OCI-LY1 (cell line): ENCODE measurements at regions not wholly inside any gene's neighbourhood (a gene's known extent, or its start where the extent isn't known, plus 50 kb on each side); places are given as distances from the start of the nearest gene placed in this dataset.

ENCODE experiments used
- EZH2 ChIP-seq: fragments of 200-600 bp; sonication (generic), shearing (Covaris generic); IDR thresholded peaks from 2 replicates; pipeline ENCODE4 v1.8.0; 2017; ENCODE audit warnings: borderline replicate concordance, mixed run types, mild to moderate bottlenecking, antibody characterized with exemption, low read length, moderate library complexity, mixed read lengths
- TF ChIP-seq, protein P1 (sequence below): fragments of 200-600 bp; sonication (generic), shearing (Covaris generic); IDR thresholded peaks from 2 replicates; pipeline ENCODE4 v1.5.1; 2017; ENCODE audit warnings: mild to moderate bottlenecking, antibody characterized with exemption, low read length, moderate library complexity, mixed read lengths

GRCh38 chr4:108398316-108398715 is 222.1 kb upstream of the RPL34 start:
- TF ChIP-seq, protein P1, sequence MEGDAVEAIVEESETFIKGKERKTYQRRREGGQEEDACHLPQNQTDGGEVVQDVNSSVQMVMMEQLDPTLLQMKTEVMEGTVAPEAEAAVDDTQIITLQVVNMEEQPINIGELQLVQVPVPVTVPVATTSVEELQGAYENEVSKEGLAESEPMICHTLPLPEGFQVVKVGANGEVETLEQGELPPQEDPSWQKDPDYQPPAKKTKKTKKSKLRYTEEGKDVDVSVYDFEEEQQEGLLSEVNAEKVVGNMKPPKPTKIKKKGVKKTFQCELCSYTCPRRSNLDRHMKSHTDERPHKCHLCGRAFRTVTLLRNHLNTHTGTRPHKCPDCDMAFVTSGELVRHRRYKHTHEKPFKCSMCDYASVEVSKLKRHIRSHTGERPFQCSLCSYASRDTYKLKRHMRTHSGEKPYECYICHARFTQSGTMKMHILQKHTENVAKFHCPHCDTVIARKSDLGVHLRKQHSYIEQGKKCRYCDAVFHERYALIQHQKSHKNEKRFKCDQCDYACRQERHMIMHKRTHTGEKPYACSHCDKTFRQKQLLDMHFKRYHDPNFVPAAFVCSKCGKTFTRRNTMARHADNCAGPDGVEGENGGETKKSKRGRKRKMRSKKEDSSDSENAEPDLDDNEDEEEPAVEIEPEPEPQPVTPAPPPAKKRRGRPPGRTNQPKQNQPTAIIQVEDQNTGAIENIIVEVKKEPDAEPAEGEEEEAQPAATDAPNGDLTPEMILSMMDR = no peak
- no peak for TF ChIP-seq EZH2
